ENCODE measurements at regions not wholly inside any gene's neighbourhood (a gene's known extent, or its start where the extent isn't known, plus 50 kb on each side); places are given as distances from the start of the nearest gene placed in this dataset.
A peak's percentile ranks its signal among the peaks of the same experiment; 100 is the strongest.

GRCh38 chr18:39620551-39621168, 2055.1 kb upstream of the CELF4 start:
- Histone ChIP-seq H3K36me3 (ENCODE audit: control insufficient read depth in 2 of 4, insufficient read depth in 4 of 4, low read length in 3 of 4) (0 out of 8 replicates have a peak, but pooled peaks cover 0 to 4% (median 0%) of the 10 kb centered on the region in 4 experiments), H2AFZ (ENCODE audit: low read length) (no peak overlapping the region), H4K20me1 (replicated peaks in 1 of 2; ENCODE audit: control insufficient read depth in 1 of 2, insufficient read depth in 2 of 2, low read length in 2 of 2) (no peaks in the 10 kb centered on the region), H2BK20ac (ENCODE audit: low read length) (no peak overlapping the region), H3K14ac (ENCODE audit: insufficient read length) (no peak overlapping the region), H4K5ac (ENCODE audit: insufficient read length, low read depth, low read length) (no peak overlapping the region), H3K4me2 (ENCODE audit: insufficient read depth in 1 of 2, low read depth in 2 of 2, low read length in 2 of 2) (no peak overlapping the region), H3K18ac (ENCODE audit: extremely low read depth, low read length) (no peak overlapping the region), H3K9me3 (ENCODE audit: insufficient read depth in 2 of 2, low read depth in 1 of 2, low read length in 1 of 2) (peaks cover 0 to 10% of the 10 kb centered on the region in 2 experiments; a peak in 1 of 4 replicates), H3K23me2 (ENCODE audit: low read depth, low read length) (no peaks in the 10 kb centered on the region), H3K79me2 (ENCODE audit: control insufficient read depth in 1 of 2, insufficient read depth in 2 of 2, low read length in 2 of 2) (no peaks in the 10 kb centered on the region; a peak in 1 of 4 replicates), H3K27ac (ENCODE audit: low read depth, low read length) (no peak overlapping the region), H2BK12ac (ENCODE audit: low read depth, low read length) (no peak overlapping the region), H3K23ac (ENCODE audit: insufficient read length) (no peak overlapping the region), H3K4ac (replicated peaks; ENCODE audit: insufficient read length, low read depth, low read length) (no peak overlapping the region), H2BK5ac (ENCODE audit: low read depth, low read length) (no peak overlapping the region), H4K91ac (replicated peaks; ENCODE audit: insufficient read length, low read length) (no peak overlapping the region), H2BK120ac (replicated peaks; ENCODE audit: low read depth, low read length) (no peak overlapping the region), H3K79me1 (ENCODE audit: low read depth, low read length) (no peaks in the 10 kb centered on the region), H2AK5ac (ENCODE audit: low read depth, low read length) (no peak overlapping the region), H3K4me3 (ENCODE audit: extremely low read depth in 1 of 4, insufficient read depth in 2 of 4, low read depth in 3 of 4, low read length in 4 of 4) (no peak overlapping the region), H3K4me1 (replicated peaks in 1 of 4; ENCODE audit: control insufficient read depth in 3 of 4, insufficient read depth in 4 of 4, low read length in 3 of 4) (peaks cover 0 to 5% (median 1%) of the 10 kb centered on the region in 4 experiments; a peak in 4 of 7 replicates), H3K27me3 (replicated peaks in 1 of 4; ENCODE audit: control insufficient read depth in 3 of 4, extremely low read depth in 1 of 4, insufficient read depth in 3 of 4, low read length in 3 of 4) (no peaks in the 10 kb centered on the region), H3K9ac (replicated peaks in 1 of 4; ENCODE audit: extremely low read depth in 1 of 4, low read depth in 3 of 4, low read length in 3 of 4) (no peak overlapping the region), H4K8ac (ENCODE audit: extremely low read depth, insufficient read depth, low read length) (no peak overlapping the region), H2BK15ac (ENCODE audit: low read length) (no peak overlapping the region), H3K56ac (replicated peaks; ENCODE audit: insufficient read length, low read depth, low read length) (no peak overlapping the region)
- no peak for TF ChIP-seq MAX (IDR thresholded peaks at IDR 0.05)
- no peak for TF ChIP-seq NANOG (IDR thresholded peaks at IDR 0.05; ENCODE audit: insufficient read depth, low read depth, low read length, poor library complexity, severe bottlenecking)
- TF ChIP-seq CEBPB (IDR thresholded peaks at IDR 0.05; ENCODE audit: low read depth, low read length): 0 out of 2 replicates have a peak, but pooled peaks have one; percentile 2
- CTCF ChIA-PET (ENCODE audit: partially characterized antibody): no interaction called here
- DNase-seq (ENCODE audit: low read depth in 1 of 2, low spot score in 2 of 2) (no peak), FAIRE-seq (no peak)
- POLR2A ChIA-PET (ENCODE audit: partially characterized antibody): no interaction called here
- WGBS, 2 experiments (ENCODE audit: extremely low coverage in 1 of 2, insufficient coverage in 1 of 2, insufficient read length in 1 of 2, insufficient replicate concordance in 2 of 2, low coverage in 1 of 2, low lambda C conversion rate in 2 of 2, missing lambda C conversion rate in 1 of 2): 91% methylated on average over 2 of the region's 2 CpGs; no CpG with 5 or more reads in 1 of the 2 experiments

All from H1 (cell line).